Gastrocnemius medialis (tissue), 4 donors: ENCODE measurements at regions not wholly inside any gene's neighbourhood (a gene's known extent, or its start where the extent isn't known, plus 50 kb on each side); places are given as distances from the start of the nearest gene placed in this dataset.
A peak's percentile ranks its signal among the peaks of the same experiment; 100 is the strongest.

Experiments used
- ATAC-seq, 2 donors: fragments of 150-250 bp; one replicate each; pipeline ENCODE4 v1.9.1; 2016
- DNase-seq, 2 donors: peaks; one replicate each; pipeline ENCODE4 v3.0.0-alpha.2; 2019
- H3K27ac ChIP-seq, 4 donors: fragments of 200-600 bp; sonication (generic); 1 replicate in 1 of 4; 2 replicates in 3 of 4; pipeline ENCODE4 v1.5.1; 2016 to 2018; ENCODE audit warnings: mild to moderate bottlenecking in 2 of 4, moderate library complexity in 1 of 4
- H3K27me3 ChIP-seq, 3 donors: fragments of 200-600 bp; sonication (generic) in 2 of 3; 1 replicate in 1 of 3; 2 replicates in 2 of 3; pipeline versions ENCODE4 v1.5.1 to v1.6.0; 2016 to 2019; ENCODE audit warnings: mild to moderate bottlenecking in 1 of 3, moderate library complexity in 1 of 3
- H3K36me3 ChIP-seq, 2 donors: fragments of 200-600 bp; sonication (generic) in 1 of 2; one replicate each; pipeline ENCODE4 v1.5.1; 2017 to 2018
- H3K4me1 ChIP-seq, 2 donors: fragments of 200-600 bp; sonication (generic) in 1 of 2; one replicate each; pipeline ENCODE4 v1.5.1; 2016 to 2017; ENCODE audit warnings: mild to moderate bottlenecking in 2 of 2
- H3K4me3 ChIP-seq, 4 donors: fragments of 200-600 bp; sonication (generic) in 3 of 4; 1 replicate in 1 of 4; 2 replicates in 3 of 4; pipeline ENCODE4 v1.5.1; 2016 to 2019; ENCODE audit warnings: mild to moderate bottlenecking in 2 of 4
- H3K9me3 ChIP-seq, 3 donors: fragments of 200-600 bp; sonication (generic) in 2 of 3; 1 replicate in 1 of 3; 2 replicates in 2 of 3; pipeline ENCODE4 v1.5.1; 2016 to 2019
- POLR2A ChIP-seq, 2 donors: fragments of 450-650 bp; IDR thresholded peaks; one replicate each; pipeline ENCODE4 v1.6.1; 2017; ENCODE audit warnings: antibody characterized with exemption in 2 of 2, mild to moderate bottlenecking in 2 of 2, moderate library complexity in 2 of 2
- in situ Hi-C, 4 donors: fragments of 200-750 bp; cut with MboI; loops; one replicate each; pipeline versions ENCODE4 v1.15.0 to v1.8.0; 2017; ENCODE audit warnings: low sequenced_read_pairs in 4 of 4
- intact Hi-C: fragments of 100-400 bp; cut with DNase I; formaldehyde crosslinking; loops from one replicate; pipeline ENCODE4 v1.15.1; 2023; ENCODE audit warnings: low total_unique reads
- TF ChIP-seq, protein P1 (sequence below), 5 experiments: fragments of 450-650 bp in 3 of 5; fragments of 200-600 bp in 2 of 5; sonication (generic) in 2 of 5; IDR thresholded peaks in 4 of 5; conservative IDR thresholded peaks in 1 of 5; 1 replicate in 4 of 5; 2 replicates in 1 of 5; pipeline ENCODE4 v1.5.1; 2016 to 2019; ENCODE audit warnings: antibody characterized with exemption in 5 of 5, mild to moderate bottlenecking in 3 of 5, moderate library complexity in 3 of 5

DNA sequence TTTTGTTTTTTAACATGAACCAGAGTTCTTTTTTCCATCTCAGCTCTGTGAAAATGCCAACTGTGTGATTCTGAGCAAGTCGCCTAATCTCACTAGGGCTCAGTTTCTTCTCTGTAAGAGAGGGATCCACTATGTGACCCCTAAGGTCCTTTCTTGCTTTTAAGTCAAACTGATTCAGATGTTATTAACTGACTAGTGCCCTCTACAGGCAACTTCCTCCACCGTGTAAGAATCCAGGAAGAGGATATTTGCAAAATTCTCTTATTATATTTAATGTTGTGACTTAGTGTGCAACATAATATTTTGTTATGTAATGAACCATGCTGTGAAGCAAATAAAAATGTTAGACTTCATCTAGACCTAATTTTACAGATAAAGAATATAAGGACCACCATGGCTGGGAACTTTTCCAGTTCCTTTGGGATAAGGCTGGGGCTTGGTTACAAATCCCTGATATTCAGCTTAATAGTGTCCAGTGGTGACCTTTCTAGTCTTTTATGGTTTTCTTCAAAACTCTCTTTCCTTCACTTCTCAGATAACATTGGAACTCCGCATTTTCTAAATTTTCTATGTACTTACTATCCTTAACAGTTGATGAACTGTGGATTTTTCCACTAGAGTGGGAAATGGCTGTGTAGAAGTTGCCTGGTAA, 244.7 kb downstream of the PIK3R1 start:
- Histone ChIP-seq H3K9me3 (no peaks in the 10 kb centered on the region), H3K27ac (no peak overlapping the region), H3K27me3 (no peaks in the 10 kb centered on the region), H3K4me3 (no peak overlapping the region), H3K36me3 (no peaks in the 10 kb centered on the region), H3K4me1 (peaks cover 0 to 16% of the 10 kb centered on the region in 2 donors)
- intact Hi-C loops (loop anchor here (1.0 kb wide), 1 partner anchor 174 kb away; no protein-coding TSS in a partner anchor), in situ Hi-C loops (loop anchor here in 3 of 4 donors (5.0 to 25.0 kb wide), 4 partner anchors 173 to 1223 kb away; no protein-coding TSS in a partner anchor)
- TF ChIP-seq, protein P1, sequence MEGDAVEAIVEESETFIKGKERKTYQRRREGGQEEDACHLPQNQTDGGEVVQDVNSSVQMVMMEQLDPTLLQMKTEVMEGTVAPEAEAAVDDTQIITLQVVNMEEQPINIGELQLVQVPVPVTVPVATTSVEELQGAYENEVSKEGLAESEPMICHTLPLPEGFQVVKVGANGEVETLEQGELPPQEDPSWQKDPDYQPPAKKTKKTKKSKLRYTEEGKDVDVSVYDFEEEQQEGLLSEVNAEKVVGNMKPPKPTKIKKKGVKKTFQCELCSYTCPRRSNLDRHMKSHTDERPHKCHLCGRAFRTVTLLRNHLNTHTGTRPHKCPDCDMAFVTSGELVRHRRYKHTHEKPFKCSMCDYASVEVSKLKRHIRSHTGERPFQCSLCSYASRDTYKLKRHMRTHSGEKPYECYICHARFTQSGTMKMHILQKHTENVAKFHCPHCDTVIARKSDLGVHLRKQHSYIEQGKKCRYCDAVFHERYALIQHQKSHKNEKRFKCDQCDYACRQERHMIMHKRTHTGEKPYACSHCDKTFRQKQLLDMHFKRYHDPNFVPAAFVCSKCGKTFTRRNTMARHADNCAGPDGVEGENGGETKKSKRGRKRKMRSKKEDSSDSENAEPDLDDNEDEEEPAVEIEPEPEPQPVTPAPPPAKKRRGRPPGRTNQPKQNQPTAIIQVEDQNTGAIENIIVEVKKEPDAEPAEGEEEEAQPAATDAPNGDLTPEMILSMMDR (IDR thresholded peaks at IDR 0.05 in 4 of 5, conservative IDR thresholded peaks at IDR 0.05 in 1 of 5) = peak; percentile 52 to 71 (median 62)
- TF ChIP-seq POLR2A (IDR thresholded peaks at IDR 0.05) = no peak
- no peak for DNase-seq
- ATAC-seq = peak in 1 of 2 donors; percentile 63

DNA sequence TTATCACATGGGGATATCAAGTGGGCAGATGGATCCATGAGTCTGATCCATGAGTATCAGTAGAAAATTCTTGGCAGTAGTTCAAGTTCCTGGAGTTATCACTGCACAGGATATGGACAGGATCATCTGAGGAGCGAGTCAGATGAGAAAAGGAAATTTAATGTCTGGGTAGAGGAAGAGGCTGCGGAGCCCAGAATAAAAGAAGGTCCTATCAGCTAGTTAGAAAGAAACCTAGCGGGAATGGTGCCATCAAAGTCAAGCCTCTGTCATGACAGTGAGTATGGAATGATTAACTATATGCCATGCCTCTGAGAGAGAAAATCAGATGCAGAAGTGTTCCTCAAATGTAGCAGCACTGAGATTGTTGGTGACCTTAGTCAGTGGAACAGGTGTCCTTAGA, 248.1 kb downstream of the PIK3R1 start:
- H3K27ac ChIP-seq = no peak overlapping the region
- in situ Hi-C loops = loop anchor here in 3 of 4 donors (5.0 to 25.0 kb wide), 4 partner anchors 176 to 1226 kb away; no protein-coding TSS in a partner anchor
- ATAC-seq (no peak), DNase-seq (no peak)
- no peaks in the 10 kb centered on the region for H3K27me3 ChIP-seq
- no peaks in the 10 kb centered on the region for H3K9me3 ChIP-seq
- no peaks in the 10 kb centered on the region for H3K36me3 ChIP-seq
- intact Hi-C loops = no loop called here
- peaks cover 0 to 15% of the 10 kb centered on the region in 2 donors for H3K4me1 ChIP-seq
- no peak overlapping the region for H3K4me3 ChIP-seq
- no peak for TF ChIP-seq POLR2A (IDR thresholded peaks at IDR 0.05)
- TF ChIP-seq, protein P1 (IDR thresholded peaks at IDR 0.05 in 4 of 5, conservative IDR thresholded peaks at IDR 0.05 in 1 of 5) = no peak

DNA sequence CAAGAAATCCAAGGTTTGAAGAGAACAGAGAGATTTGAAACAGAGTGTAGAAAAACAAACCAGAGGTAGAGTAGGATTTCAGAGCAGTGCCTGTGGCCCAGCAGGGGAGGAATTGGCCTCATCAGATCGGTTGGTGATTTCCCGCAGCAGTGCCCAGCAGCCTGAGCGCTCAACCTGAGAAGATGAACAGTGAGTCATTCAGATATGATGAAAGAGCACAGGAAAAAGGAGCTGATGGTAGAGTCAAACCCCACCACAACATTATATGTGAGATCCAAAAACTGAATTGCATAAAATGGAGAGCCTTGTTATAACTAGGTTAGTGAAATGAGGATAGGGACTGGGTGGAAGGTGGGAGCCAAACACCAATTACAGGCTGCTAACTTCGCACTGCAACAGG, 248.9 kb downstream of the PIK3R1 start:
- Histone ChIP-seq H3K4me1 (peaks cover 0 to 7% of the 10 kb centered on the region in 2 donors), H3K36me3 (no peaks in the 10 kb centered on the region), H3K27me3 (no peaks in the 10 kb centered on the region), H3K27ac (no peak overlapping the region), H3K4me3 (no peak overlapping the region), H3K9me3 (no peaks in the 10 kb centered on the region)
- no peak for DNase-seq
- TF ChIP-seq, protein P1 (IDR thresholded peaks at IDR 0.05 in 4 of 5, conservative IDR thresholded peaks at IDR 0.05 in 1 of 5) = no peak
- TF ChIP-seq POLR2A (IDR thresholded peaks at IDR 0.05) = no peak
- in situ Hi-C loops (loop anchor here in 3 of 4 donors (5.0 to 25.0 kb wide), 4 partner anchors 177 to 1227 kb away; no protein-coding TSS in a partner anchor), intact Hi-C loops (no loop called here)
- ATAC-seq = no peak

DNA sequence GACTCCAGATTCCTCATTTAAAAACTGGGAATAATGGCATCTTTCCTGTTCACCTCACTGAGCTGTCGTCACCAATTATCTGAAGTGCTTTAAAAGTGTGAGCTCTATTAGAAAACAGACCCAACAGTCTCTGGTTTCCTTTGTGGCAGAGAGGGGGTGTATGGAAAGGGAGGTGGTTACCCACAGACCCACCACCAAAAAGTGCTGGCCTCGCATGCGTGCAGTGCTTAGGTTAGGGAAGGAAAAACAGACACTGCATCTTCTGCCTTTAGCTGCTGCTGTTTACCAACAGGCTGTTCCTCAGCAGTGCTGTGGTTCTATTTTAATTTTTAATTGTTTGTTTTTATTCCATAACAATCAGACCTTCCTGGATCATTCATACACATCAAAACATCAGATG, 249.6 kb downstream of the PIK3R1 start:
- no peaks in the 10 kb centered on the region for H3K27me3 ChIP-seq
- in situ Hi-C loops = loop anchor here in 3 of 4 donors (10.0 to 25.0 kb wide), 3 partner anchors 978 to 1228 kb away; no protein-coding TSS in a partner anchor
- TF ChIP-seq, protein P1 (IDR thresholded peaks at IDR 0.05 in 4 of 5, conservative IDR thresholded peaks at IDR 0.05 in 1 of 5) = no peak
- TF ChIP-seq POLR2A (IDR thresholded peaks at IDR 0.05) = no peak
- no peak overlapping the region for H3K4me3 ChIP-seq
- no peak for ATAC-seq
- no peak for DNase-seq
- no peaks in the 10 kb centered on the region for H3K36me3 ChIP-seq
- intact Hi-C loops = no loop called here
- peaks cover 0 to 1% of the 10 kb centered on the region in 2 donors for H3K4me1 ChIP-seq
- no peaks in the 10 kb centered on the region for H3K9me3 ChIP-seq
- no peak overlapping the region for H3K27ac ChIP-seq
